HepG2 (cell line): ENCODE measurements at regions not wholly inside any gene's neighbourhood (a gene's known extent, or its start where the extent isn't known, plus 50 kb on each side); places are given as distances from the start of the nearest gene placed in this dataset.

ENCODE experiments used
- CHD4 ChIP-seq: fragments of 200-600 bp; sonication (generic); IDR thresholded peaks from 2 replicates; pipeline ENCODE4 v1.7.0; 2017; ENCODE audit warnings: mild to moderate bottlenecking, low read length, borderline replicate concordance
- CREB1 ChIP-seq, 2 experiments: fragments of 450-650 bp in 1 of 2; IDR thresholded peaks; 2 replicates each; pipeline ENCODE4 v1.6.1; 2016 to 2017; ENCODE audit warnings: control low read depth in 1 of 2, mild to moderate bottlenecking in 1 of 2, missing compliant biosample characterization in 1 of 2, missing genetic modification characterization in 1 of 2
- DR1 ChIP-seq: sonication (generic); formaldehyde crosslinking; IDR thresholded peaks from 2 replicates; pipeline ENCODE4 v1.8.0; 2021; ENCODE audit warnings: mild to moderate bottlenecking, missing genetic modification reagents, inconsistent platforms
- EZH2 ChIP-seq: conservative IDR thresholded peaks from 2 replicates; pipeline ENCODE4 v1.6.1; 2012; ENCODE audit warnings: mild to moderate bottlenecking, low read depth, low read length, moderate library complexity
- GLI4 ChIP-seq: sonication (generic); formaldehyde crosslinking; IDR thresholded peaks from 2 replicates; pipeline ENCODE4 v1.5.1; 2020; ENCODE audit warnings: missing genetic modification reagents, mild to moderate bottlenecking, moderate library complexity, borderline replicate concordance
- GZF1 ChIP-seq: sonication (generic); formaldehyde crosslinking; IDR thresholded peaks from 2 replicates; pipeline ENCODE4 v1.5.1; 2020; ENCODE audit warnings: mild to moderate bottlenecking, missing genetic modification reagents
- MEIS1 ChIP-seq: sonication (generic); formaldehyde crosslinking; IDR thresholded peaks from 2 replicates; pipeline ENCODE4 v1.9.0; 2021; ENCODE audit warnings: mild to moderate bottlenecking, missing genetic modification reagents, moderate library complexity, borderline replicate concordance
- MXI1 ChIP-seq: IDR thresholded peaks from 3 replicates; pipeline ENCODE4 v1.6.1; 2012; ENCODE audit warnings: low read depth, low read length, inconsistent platforms, borderline replicate concordance
- NPAS2 ChIP-seq: sonication (generic); formaldehyde crosslinking; IDR thresholded peaks from 2 replicates; pipeline ENCODE4 v1.8.0; 2022; ENCODE audit warnings: mild to moderate bottlenecking, missing genetic modification reagents, borderline replicate concordance
- ZNF44 ChIP-seq: sonication (generic); formaldehyde crosslinking; IDR thresholded peaks from 2 replicates; pipeline ENCODE4 v1.5.1; 2020; ENCODE audit warnings: mild to moderate bottlenecking, missing genetic modification reagents
- ZNF646 ChIP-seq: sonication (generic); formaldehyde crosslinking; IDR thresholded peaks from 2 replicates; pipeline ENCODE4 v1.9.0; 2021; ENCODE audit warnings: mild to moderate bottlenecking, missing genetic modification reagents
- ZNF772 ChIP-seq: sonication (generic); formaldehyde crosslinking; IDR thresholded peaks from 2 replicates; pipeline ENCODE4 v1.5.0; 2020; ENCODE audit warnings: mild to moderate bottlenecking, missing genetic modification reagents

GRCh38 chr12:43098071-43098470, 453.9 kb downstream of the ADAMTS20 start:
- TF ChIP-seq MEIS1: no peak
- no peak for TF ChIP-seq EZH2
- TF ChIP-seq MXI1: no peak
- no peak for TF ChIP-seq GZF1 (CRISPR knock-in tag)
- no peak for TF ChIP-seq NPAS2 (CRISPR knock-in tag)
- TF ChIP-seq ZNF646 (CRISPR knock-in tag): no peak
- TF ChIP-seq GLI4 (CRISPR knock-in tag): no peak
- TF ChIP-seq ZNF44: no peak
- TF ChIP-seq CREB1 (IDR thresholded peaks at IDR 0.05): no peak
- TF ChIP-seq CREB1 (CRISPR knock-in tag; IDR thresholded peaks at IDR 0.05): no peak
- no peak for TF ChIP-seq DR1
- no peak for TF ChIP-seq ZNF772 (CRISPR knock-in tag)
- TF ChIP-seq CHD4: no peak
